Endothelial cell of umbilical vein (primary cell): ENCODE measurements at regions not wholly inside any gene's neighbourhood (a gene's known extent, or its start where the extent isn't known, plus 50 kb on each side); places are given as distances from the start of the nearest gene placed in this dataset.

Experiments
- BruUV-seq: library from RNA; stranded (reverse); fragments of 400-500 nt; replicated peaks from 2 replicates; lab custom pipeline; 2021; lab: Mats Ljungman, UMichigan
- CTCF ChIA-PET: fragments of 300-600, 350-600 bp; sonication (Branson Sonifier 250); formaldehyde crosslinking; loops from one replicate; lab custom pipeline; 2021; ENCODE audit warnings: antibody characterized with exemption, inconsistent platforms; lab: Charles Lee
- POLR2A ChIA-PET: fragments of 300-600, 350-600 bp; sonication (Branson Sonifier 250); formaldehyde crosslinking; loops from one replicate; lab custom pipeline; 2021; ENCODE audit warnings: antibody characterized with exemption, inconsistent platforms; lab: Charles Lee
- DNase-seq: peaks from one replicate; pipeline ENCODE4 v3.0.0-alpha.2; 2011; ENCODE audit warnings: low read depth, low spot score
- FAIRE-seq: peaks from 2 replicates; lab custom pipeline; 2011; peaks lifted over from hg19 to GRCh38; lab: Jason Lieb, UNC
- H2AFZ ChIP-seq: 2 replicates; pipeline ENCODE4 v1.6.0; 2012; ENCODE audit warnings: low read depth, low read length, control low read depth, inconsistent platforms
- H3K27ac ChIP-seq: 2 replicates; pipeline ENCODE4 v1.5.1; 2011; ENCODE audit warnings: low read depth, mild to moderate bottlenecking, control low read depth, low read length, moderate library complexity; ENCODE audit not compliant: insufficient read depth
- H3K27me3 ChIP-seq, 2 experiments: 2 replicates each; pipeline versions ENCODE4 v1.6.0 to v1.6.1; 2011; ENCODE audit warnings: low read length in 2 of 2, mixed read lengths in 1 of 2; ENCODE audit not compliant: control insufficient read depth in 2 of 2, insufficient read depth in 2 of 2
- H3K36me3 ChIP-seq, 2 experiments: 2 replicates in 1 of 2; 3 replicates in 1 of 2; pipeline ENCODE4 v1.5.1; 2011; ENCODE audit warnings: low read length in 2 of 2, mild to moderate bottlenecking in 1 of 2, moderate library complexity in 1 of 2; ENCODE audit not compliant: control insufficient read depth in 2 of 2, insufficient read depth in 2 of 2; ENCODE audit errors: extremely low read depth in 1 of 2
- H3K4me1 ChIP-seq: 3 replicates; pipeline ENCODE4 v1.5.1; 2011; ENCODE audit warnings: mild to moderate bottlenecking, low read length; ENCODE audit not compliant: control insufficient read depth, insufficient read depth; ENCODE audit errors: extremely low read depth
- H3K4me2 ChIP-seq: 2 replicates; pipeline ENCODE4 v1.6.1; 2011; ENCODE audit warnings: low read length, control low read depth, mixed read lengths; ENCODE audit not compliant: insufficient read depth
- H3K4me3 ChIP-seq, 3 experiments: fragments of 200-600 bp in 1 of 3; sonication (generic), shearing (Covaris generic) in 1 of 3; replicated peaks in 1 of 3; 2 replicates each; pipeline ENCODE4 v1.5.1; 2011 to 2016; ENCODE audit warnings: control low read depth in 3 of 3, low read length in 3 of 3, mild to moderate bottlenecking in 2 of 3, inconsistent platforms in 1 of 3, low read depth in 1 of 3, moderate library complexity in 1 of 3; ENCODE audit not compliant: insufficient read depth in 1 of 3
- H3K79me2 ChIP-seq: 2 replicates; pipeline ENCODE4 v1.6.0; 2012; ENCODE audit warnings: low read length, inconsistent platforms; ENCODE audit not compliant: control insufficient read depth, insufficient read depth
- H3K9ac ChIP-seq: replicated peaks from 2 replicates; pipeline ENCODE3; 2011; ENCODE audit warnings: low read length, control low read depth; ENCODE audit not compliant: insufficient read depth; ENCODE audit errors: extremely low read depth
- H3K9me1 ChIP-seq: replicated peaks from 3 replicates; pipeline ENCODE4 v1.6.0; 2011; ENCODE audit warnings: mild to moderate bottlenecking, low read length; ENCODE audit not compliant: control insufficient read depth, insufficient read depth; ENCODE audit errors: extremely low read depth
- H3K9me3 ChIP-seq: replicated peaks from 2 replicates; pipeline ENCODE4 v1.5.1; 2012; ENCODE audit warnings: low read length, inconsistent platforms; ENCODE audit not compliant: control insufficient read depth, insufficient read depth
- H4K20me1 ChIP-seq: replicated peaks from 2 replicates; pipeline ENCODE3; 2011; ENCODE audit warnings: mild to moderate bottlenecking, low read length; ENCODE audit not compliant: control insufficient read depth, insufficient read depth; ENCODE audit errors: extremely low read depth
- EZH2 ChIP-seq: IDR thresholded peaks from 2 replicates; pipeline ENCODE4 v1.6.1; 2012; ENCODE audit warnings: borderline replicate concordance, low read depth, mild to moderate bottlenecking, moderate library complexity, low read length, inconsistent platforms; ENCODE audit not compliant: severe bottlenecking
- FOS ChIP-seq: IDR thresholded peaks from 2 replicates; pipeline ENCODE4 v1.6.1; 2011; ENCODE audit warnings: mild to moderate bottlenecking, low read length, moderate library complexity, borderline replicate concordance; ENCODE audit not compliant: insufficient read depth
- GATA2 ChIP-seq: IDR thresholded peaks from 2 replicates; pipeline ENCODE4 v1.7.0; 2011; ENCODE audit warnings: low read depth, mild to moderate bottlenecking, moderate library complexity, mixed read lengths, low read length; ENCODE audit not compliant: insufficient read length, insufficient read depth
- JUN ChIP-seq: IDR thresholded peaks from 2 replicates; pipeline ENCODE4 v1.6.1; 2011; ENCODE audit warnings: borderline replicate concordance, low read depth; ENCODE audit not compliant: insufficient read length, insufficient read depth
- MYC ChIP-seq: IDR thresholded peaks from one replicate; pipeline ENCODE4 v1.6.1; 2011; ENCODE audit warnings: mild to moderate bottlenecking, low read depth, low read length
- POLR2A ChIP-seq: IDR thresholded peaks from 2 replicates; pipeline ENCODE4 v1.6.1; 2012; ENCODE audit warnings: low read depth, mild to moderate bottlenecking, control low read depth, low read length
- POLR2AphosphoS5 ChIP-seq: IDR thresholded peaks from 2 replicates; pipeline ENCODE4 v1.6.1; 2012; ENCODE audit warnings: low read depth, mild to moderate bottlenecking, control low read depth, low read length, moderate library complexity; ENCODE audit not compliant: insufficient read depth
- dilution Hi-C: fragments of 300-500 bp; cut with MboI; formaldehyde crosslinking; loops from one replicate; pipeline ENCODE4 v1.15.0; 2019; ENCODE audit warnings: low sequenced_read_pairs; ENCODE audit not compliant: extremely low pct_ligation_motif_present
- intact Hi-C: fragments of 100-400 bp; cut with micrococcal nuclease; formaldehyde crosslinking; loops from one replicate; pipeline ENCODE4 v1.10.0; 2022
- TF ChIP-seq, protein P1 (sequence below): IDR thresholded peaks from 2 replicates; pipeline ENCODE4 v1.6.1; 2011; ENCODE audit not compliant: insufficient read depth, insufficient read length
- TF ChIP-seq, protein P2 (sequence below), 2 donors: IDR thresholded peaks; 1 replicate in 1 of 2; 2 replicates in 1 of 2; pipeline ENCODE4 v1.5.1; 2011; ENCODE audit warnings: low read length in 2 of 2, mild to moderate bottlenecking in 2 of 2, moderate library complexity in 2 of 2, control low read depth in 1 of 2, inconsistent platforms in 1 of 2, low read depth in 1 of 2; ENCODE audit not compliant: insufficient read depth in 1 of 2; ENCODE audit errors: extremely low read depth in 1 of 2

DNA sequence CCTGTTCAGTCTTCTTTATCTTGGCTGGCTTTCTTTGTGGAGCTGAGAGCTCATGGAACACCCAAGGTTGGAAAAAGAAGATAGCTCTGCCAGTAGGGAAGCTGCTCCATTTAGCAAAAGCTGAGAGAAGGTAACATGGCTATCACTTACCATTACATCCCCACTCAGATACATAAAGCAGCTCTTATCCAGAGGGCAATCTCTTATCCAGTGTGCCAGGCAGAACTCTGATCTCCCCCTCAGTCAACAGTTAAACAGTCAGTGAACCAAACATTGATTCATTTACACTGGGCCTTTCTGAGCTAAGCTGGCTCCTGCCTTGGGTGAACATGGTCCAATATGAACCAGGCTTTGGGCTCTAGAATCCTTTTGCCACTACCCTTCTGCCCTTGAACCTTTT, 624.2 kb downstream of the NTRK3 start:
- no peaks in the 10 kb centered on the region for H3K9me1 ChIP-seq
- H3K4me3 ChIP-seq, result no peak overlapping the region
- ChIA-PET CTCF (no interaction called here), POLR2A (no interaction called here)
- no peak overlapping the region for H3K9ac ChIP-seq
- FAIRE-seq (no peak), DNase-seq (no peak)
- H3K27ac ChIP-seq, result no peak overlapping the region
- no peaks in the 10 kb centered on the region for H4K20me1 ChIP-seq
- no peaks in the 10 kb centered on the region for H3K36me3 ChIP-seq
- no peaks in the 10 kb centered on the region for H3K27me3 ChIP-seq
- no peaks in the 10 kb centered on the region for H3K9me3 ChIP-seq
- TF ChIP-seq FOS (no peak), JUN (no peak), EZH2 (no peak), POLR2A (no peak), POLR2AphosphoS5 (no peak), GATA2 (no peak), MYC (no peak)
- TF ChIP-seq, protein P1, sequence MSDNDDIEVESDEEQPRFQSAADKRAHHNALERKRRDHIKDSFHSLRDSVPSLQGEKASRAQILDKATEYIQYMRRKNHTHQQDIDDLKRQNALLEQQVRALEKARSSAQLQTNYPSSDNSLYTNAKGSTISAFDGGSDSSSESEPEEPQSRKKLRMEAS, result no peak
- TF ChIP-seq, protein P2, sequence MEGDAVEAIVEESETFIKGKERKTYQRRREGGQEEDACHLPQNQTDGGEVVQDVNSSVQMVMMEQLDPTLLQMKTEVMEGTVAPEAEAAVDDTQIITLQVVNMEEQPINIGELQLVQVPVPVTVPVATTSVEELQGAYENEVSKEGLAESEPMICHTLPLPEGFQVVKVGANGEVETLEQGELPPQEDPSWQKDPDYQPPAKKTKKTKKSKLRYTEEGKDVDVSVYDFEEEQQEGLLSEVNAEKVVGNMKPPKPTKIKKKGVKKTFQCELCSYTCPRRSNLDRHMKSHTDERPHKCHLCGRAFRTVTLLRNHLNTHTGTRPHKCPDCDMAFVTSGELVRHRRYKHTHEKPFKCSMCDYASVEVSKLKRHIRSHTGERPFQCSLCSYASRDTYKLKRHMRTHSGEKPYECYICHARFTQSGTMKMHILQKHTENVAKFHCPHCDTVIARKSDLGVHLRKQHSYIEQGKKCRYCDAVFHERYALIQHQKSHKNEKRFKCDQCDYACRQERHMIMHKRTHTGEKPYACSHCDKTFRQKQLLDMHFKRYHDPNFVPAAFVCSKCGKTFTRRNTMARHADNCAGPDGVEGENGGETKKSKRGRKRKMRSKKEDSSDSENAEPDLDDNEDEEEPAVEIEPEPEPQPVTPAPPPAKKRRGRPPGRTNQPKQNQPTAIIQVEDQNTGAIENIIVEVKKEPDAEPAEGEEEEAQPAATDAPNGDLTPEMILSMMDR (IDR thresholded peaks at IDR 0.05; ENCODE audit: extremely low read depth in 1 of 2, insufficient read depth in 1 of 2, low read depth in 1 of 2, low read length in 2 of 2), result no peak
- dilution Hi-C loops (no loop called here), intact Hi-C loops (no loop called here)
- no peaks in the 10 kb centered on the region for H3K79me2 ChIP-seq
- H2AFZ ChIP-seq, result no peak overlapping the region
- no TSS peak for BruUV-seq
- H3K4me1 ChIP-seq, result no peaks in the 10 kb centered on the region
- no peak overlapping the region for H3K4me2 ChIP-seq
